ENCODE measurements at regions not wholly inside any gene's neighbourhood (a gene's known extent, or its start where the extent isn't known, plus 50 kb on each side); places are given as distances from the start of the nearest gene placed in this dataset.

- intact Hi-C loops (cut with DNase I): no loop called here
Observed at GRCh38 chr1:81439046-81439823, 361.5 kb upstream of the ADGRL2 start.

DNA sequence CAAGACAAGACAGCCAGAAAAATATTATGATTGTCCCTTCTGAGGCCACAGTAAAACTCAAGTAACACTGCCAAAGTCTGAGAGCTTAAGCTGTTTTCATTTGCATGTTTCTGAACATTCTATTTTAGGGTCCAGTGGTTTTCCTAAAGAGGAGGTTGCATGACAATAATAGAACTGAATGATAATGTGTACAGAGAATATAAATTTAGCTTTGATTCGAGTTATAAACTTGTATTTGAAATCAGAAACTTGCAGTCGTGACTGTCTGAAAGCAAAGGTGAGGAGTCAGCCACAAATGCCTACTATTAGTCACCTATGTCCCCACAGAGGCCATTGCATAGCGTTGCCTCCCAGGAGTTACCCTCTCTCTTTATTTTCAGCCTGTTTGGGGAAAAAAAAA lies 363.1 kb upstream of the ADGRL2 start:
- WGBS, 4 donors: 44 to 57% (median 54%) methylated on average over 3 of the region's 3 CpGs
- intact Hi-C loops (cut with DNase I): no loop called here
- no peak for TF ChIP-seq CTCF (IDR thresholded peaks at IDR 0.05)
- no peak for TF ChIP-seq POLR2A (IDR thresholded peaks at IDR 0.05)
- Histone ChIP-seq H3K27me3 (no peaks in the 10 kb centered on the region), H3K9me3 (replicated peaks in 1 of 3) (no peaks in the 10 kb centered on the region), H3K4me3 (no peak overlapping the region), H3K4me1 (replicated peaks in 1 of 2) (no peaks in the 10 kb centered on the region), H3K27ac (no peak overlapping the region), H3K36me3 (replicated peaks in 1 of 2) (no peaks in the 10 kb centered on the region)
- no peak for DNase-seq

More at GRCh38 chr1:81439046-81439823, 361.5 kb upstream of the ADGRL2 start:
- no peaks in the 10 kb centered on the region for H3K9me3 ChIP-seq (replicated peaks in 1 of 3)
- no peaks in the 10 kb centered on the region for H3K4me1 ChIP-seq (replicated peaks in 1 of 2)
- no peaks in the 10 kb centered on the region for H3K27me3 ChIP-seq
- no peak overlapping the region for H3K4me3 ChIP-seq
- TF ChIP-seq POLR2A (IDR thresholded peaks at IDR 0.05) (no peak), CTCF (IDR thresholded peaks at IDR 0.05) (no peak)
- 91 to 95% (median 92%) methylated on average over 8 to 12 of the region's 12 CpGs for WGBS, 4 donors
- no peak for DNase-seq
- no peak overlapping the region for H3K27ac ChIP-seq
- no peaks in the 10 kb centered on the region for H3K36me3 ChIP-seq (replicated peaks in 1 of 2)

DNA sequence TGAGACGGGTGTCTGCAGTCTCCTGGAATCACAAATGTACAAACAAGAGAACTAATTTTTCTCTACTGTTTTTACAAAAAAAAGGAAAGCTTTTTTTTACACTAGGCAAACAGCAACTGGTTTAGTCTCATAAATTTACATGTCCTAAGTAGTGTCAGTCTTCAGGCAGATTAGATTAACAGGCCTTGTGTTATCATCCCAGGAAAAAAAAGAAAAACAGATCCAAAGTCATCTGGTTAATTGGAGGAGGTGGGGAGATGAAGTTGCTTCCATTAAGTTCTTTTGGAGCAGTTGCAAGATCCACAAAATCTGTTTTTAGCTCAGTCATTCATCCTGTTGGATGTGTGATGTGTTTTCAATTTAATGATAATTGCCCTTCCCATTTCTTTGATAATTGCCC lies 363.5 kb upstream of the ADGRL2 start:
- Histone ChIP-seq H3K9me3 (replicated peaks in 1 of 3) (no peaks in the 10 kb centered on the region), H3K36me3 (replicated peaks in 1 of 2) (no peaks in the 10 kb centered on the region), H3K4me3 (no peak overlapping the region), H3K27ac (no peak overlapping the region), H3K4me1 (replicated peaks in 1 of 2) (no peaks in the 10 kb centered on the region), H3K27me3 (no peaks in the 10 kb centered on the region)
- WGBS, 4 donors: 61 to 85% (median 78%) methylated on average over 1 of the region's 1 CpG
- no peak for TF ChIP-seq CTCF (IDR thresholded peaks at IDR 0.05)
- no peak for TF ChIP-seq POLR2A (IDR thresholded peaks at IDR 0.05)
- intact Hi-C loops (cut with DNase I): no loop called here
- DNase-seq: no peak

- Histone ChIP-seq H3K4me1 (replicated peaks in 1 of 2) (no peaks in the 10 kb centered on the region), H3K27ac (no peak overlapping the region), H3K36me3 (replicated peaks in 1 of 2) (no peaks in the 10 kb centered on the region), H3K27me3 (no peaks in the 10 kb centered on the region), H3K9me3 (replicated peaks in 1 of 3) (no peaks in the 10 kb centered on the region), H3K4me3 (no peak overlapping the region)
- 29 to 53% (median 48%) methylated on average over 1 of the region's 1 CpG for WGBS, 4 donors
- TF ChIP-seq CTCF (IDR thresholded peaks at IDR 0.05) (no peak), POLR2A (IDR thresholded peaks at IDR 0.05) (no peak)
- no peak for DNase-seq
- intact Hi-C loops (cut with DNase I): no loop called here
Observed at GRCh38 chr1:81435175-81435574, 365.6 kb upstream of the ADGRL2 start.

All from adrenal gland (tissue), 9 donors.